Esophagus squamous epithelium (tissue), 4 donors: ENCODE measurements at regions not wholly inside any gene's neighbourhood (a gene's known extent, or its start where the extent isn't known, plus 50 kb on each side); places are given as distances from the start of the nearest gene placed in this dataset.

Source experiments
- CTCF ChIP-seq, 6 experiments: fragments of 450-650 bp in 4 of 6; fragments of 200-600 bp in 2 of 6; sonication (generic) in 2 of 6; IDR thresholded peaks; one replicate each; pipeline ENCODE4 v1.5.1; 2016 to 2019; ENCODE audit warnings: antibody characterized with exemption in 6 of 6, mild to moderate bottlenecking in 4 of 6, moderate library complexity in 4 of 6
- POLR2A ChIP-seq, 4 donors: fragments of 450-650 bp; IDR thresholded peaks; one replicate each; pipeline ENCODE4 v1.6.1; 2017; ENCODE audit warnings: antibody characterized with exemption in 4 of 4, mild to moderate bottlenecking in 4 of 4, moderate library complexity in 3 of 4

- no peak for TF ChIP-seq CTCF (IDR thresholded peaks at IDR 0.05)
- no peak for TF ChIP-seq POLR2A (IDR thresholded peaks at IDR 0.05)
Measured at GRCh38 chr4:178086320-178086719, 644.1 kb upstream of the AGA start.
